Lower leg skin (tissue), 4 donors: ENCODE measurements at regions not wholly inside any gene's neighbourhood (a gene's known extent, or its start where the extent isn't known, plus 50 kb on each side); places are given as distances from the start of the nearest gene placed in this dataset.

ENCODE experiments used
- DNase-seq, 2 donors: peaks; one replicate each; pipeline ENCODE4 v3.0.0-alpha.2; 2019; ENCODE audit warnings: low spot score in 2 of 2
- H3K4me3 ChIP-seq: fragments of 200-600 bp; sonication (generic); 2 replicates; pipeline ENCODE4 v1.5.1; 2017; ENCODE audit warnings: mild to moderate bottlenecking, low read depth; ENCODE audit not compliant: poor library complexity, severe bottlenecking
- CTCF ChIP-seq, 3 donors: fragments of 450-650 bp; IDR thresholded peaks; one replicate each; pipeline ENCODE4 v1.5.1; 2016; ENCODE audit warnings: antibody characterized with exemption in 3 of 3, mild to moderate bottlenecking in 3 of 3, moderate library complexity in 2 of 3
- POLR2A ChIP-seq, 2 donors: fragments of 450-650 bp; IDR thresholded peaks; one replicate each; pipeline ENCODE4 v1.6.1; 2016 to 2017; ENCODE audit warnings: antibody characterized with exemption in 2 of 2, mild to moderate bottlenecking in 1 of 2, moderate library complexity in 1 of 2
- WGBS, 2 donors: methylation state at CpG; one replicate each; pipeline ENCODE4 v1.1.5; 2018; 5-methylcytosine and 5-hydroxymethylcytosine counted together
- intact Hi-C: fragments of 100-400 bp; cut with DNase I; formaldehyde crosslinking; loops from one replicate; pipeline ENCODE4 v1.15.0; 2023; ENCODE audit warnings: low total_unique reads

- DNase-seq, result no peak
- WGBS, 2 donors, result 38 to 64% methylated on average over 1 of the region's 1 CpG
- TF ChIP-seq CTCF (IDR thresholded peaks at IDR 0.05) (no peak), POLR2A (IDR thresholded peaks at IDR 0.05) (no peak)
- intact Hi-C loops, result no loop called here
- no peak overlapping the region for H3K4me3 ChIP-seq
Observed at GRCh38 chr4:62970846-62971245, 1438.4 kb downstream of the TECRL start.

GRCh38 chr4:62960415-62960814 is 1448.8 kb downstream of the TECRL start:
- TF ChIP-seq POLR2A (IDR thresholded peaks at IDR 0.05) (no peak), CTCF (IDR thresholded peaks at IDR 0.05) (no peak)
- intact Hi-C loops, result no loop called here
- WGBS, 2 donors, result 42 to 62% methylated on average over 2 of the region's 2 CpGs
- H3K4me3 ChIP-seq, result no peak overlapping the region
- DNase-seq, result no peak

- WGBS, 2 donors, result 47 to 48% methylated on average over 3 of the region's 3 CpGs
- intact Hi-C loops, result no loop called here
- TF ChIP-seq POLR2A (IDR thresholded peaks at IDR 0.05) (no peak), CTCF (IDR thresholded peaks at IDR 0.05) (no peak)
- no peak overlapping the region for H3K4me3 ChIP-seq
- DNase-seq, result no peak
Observed at GRCh38 chr4:62953752-62954151, 1455.5 kb downstream of the TECRL start.

DNA sequence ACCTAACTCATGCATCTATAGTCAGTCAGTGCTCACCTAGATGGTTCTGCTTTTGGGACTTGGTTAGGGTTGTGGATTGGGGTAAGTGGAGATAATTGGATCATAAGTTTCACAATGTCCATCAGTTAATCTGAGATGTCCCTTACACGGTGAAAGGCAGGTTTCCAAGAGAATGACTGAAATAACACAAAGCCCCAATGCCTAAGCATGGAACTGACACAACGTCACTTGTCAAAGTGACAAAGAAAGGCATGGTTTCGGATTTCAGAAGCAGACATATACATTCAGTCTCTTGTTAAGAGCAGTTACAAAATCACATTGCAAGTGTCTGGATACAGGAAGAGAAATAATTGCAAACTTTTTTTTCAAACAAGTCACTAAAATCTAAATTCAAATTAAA is 1456.9 kb downstream of the TECRL start:
- TF ChIP-seq POLR2A (IDR thresholded peaks at IDR 0.05) (no peak), CTCF (IDR thresholded peaks at IDR 0.05) (no peak)
- no peak for DNase-seq
- H3K4me3 ChIP-seq, result no peak overlapping the region
- 70 to 77% methylated on average over 3 of the region's 3 CpGs for WGBS, 2 donors
- intact Hi-C loops, result no loop called here

- H3K4me3 ChIP-seq, result no peak overlapping the region
- intact Hi-C loops, result no loop called here
- TF ChIP-seq CTCF (IDR thresholded peaks at IDR 0.05), result no peak
- TF ChIP-seq POLR2A (IDR thresholded peaks at IDR 0.05), result no peak
- no peak for DNase-seq
Observed at GRCh38 chr4:62948108-62948507, 1461.1 kb downstream of the TECRL start.

DNA sequence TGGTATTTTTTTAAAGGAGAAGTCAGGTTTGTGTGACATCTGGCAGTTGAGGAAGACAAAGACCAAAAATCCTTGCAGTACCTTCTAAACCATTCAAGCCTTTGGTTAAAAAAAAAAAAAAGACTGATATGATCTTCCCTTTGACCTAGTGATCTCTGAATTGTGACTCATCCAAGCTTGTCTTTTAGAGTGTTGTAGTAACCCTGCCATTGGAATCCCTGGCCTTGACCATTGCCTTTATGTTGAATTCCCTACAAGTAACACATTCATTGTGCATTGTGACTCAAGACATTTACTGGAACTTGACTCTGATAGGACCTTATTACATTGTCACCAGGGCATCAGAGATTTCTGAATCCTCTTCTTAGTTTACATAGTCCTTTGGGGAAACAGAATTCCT is 1469.0 kb downstream of the TECRL start:
- no peak overlapping the region for H3K4me3 ChIP-seq
- intact Hi-C loops, result no loop called here
- DNase-seq, result no peak
- no peak for TF ChIP-seq POLR2A (IDR thresholded peaks at IDR 0.05)
- no peak for TF ChIP-seq CTCF (IDR thresholded peaks at IDR 0.05)
